Testis (tissue), 2 donors: ENCODE measurements at regions not wholly inside any gene's neighbourhood (a gene's known extent, or its start where the extent isn't known, plus 50 kb on each side); places are given as distances from the start of the nearest gene placed in this dataset.
"Not testable (repeated sequence)": the region's sequence is repeated elsewhere in the genome, so short reads cannot be mapped to it uniquely, and the experiment has no call there.

ENCODE experiments used
- DNase-seq: peaks from one replicate; pipeline ENCODE4 v3.0.0-alpha.2; 2019
- H3K27ac ChIP-seq, 2 donors: fragments of 200-600 bp; sonication (generic); one replicate each; pipeline ENCODE4 v1.5.1; 2019
- H3K27me3 ChIP-seq: fragments of 200-600 bp; sonication (generic); one replicate; pipeline ENCODE4 v1.5.1; 2019
- H3K36me3 ChIP-seq: fragments of 200-600 bp; sonication (generic); one replicate; pipeline ENCODE4 v1.5.1; 2017; ENCODE audit warnings: low read depth; ENCODE audit errors: missing control alignments
- H3K4me1 ChIP-seq: fragments of 200-600 bp; sonication (generic); one replicate; pipeline ENCODE4 v1.5.1; 2019
- H3K4me3 ChIP-seq, 2 donors: fragments of 200-600 bp; sonication (generic); one replicate each; pipeline ENCODE4 v1.5.1; 2017 to 2019
- H3K9me3 ChIP-seq: fragments of 200-600 bp; sonication (generic); one replicate; pipeline ENCODE4 v1.5.1; 2017
- POLR2A ChIP-seq: fragments of 450-650 bp; IDR thresholded peaks from one replicate; pipeline ENCODE4 v1.6.1; 2017; ENCODE audit warnings: antibody characterized with exemption, mild to moderate bottlenecking, moderate library complexity
- WGBS, 2 donors: methylation state at CpG; one replicate each; pipeline ENCODE4 v1.1.5; 2018; 5-methylcytosine and 5-hydroxymethylcytosine counted together
- intact Hi-C: fragments of 100-400 bp; cut with DNase I; formaldehyde crosslinking; loops from one replicate; pipeline ENCODE4 v1.15.1; 2023; ENCODE audit warnings: low total_unique reads
- TF ChIP-seq, protein P1 (sequence below), 3 experiments: fragments of 450-650 bp in 2 of 3; fragments of 200-600 bp in 1 of 3; sonication (generic) in 1 of 3; IDR thresholded peaks; one replicate each; pipeline ENCODE4 v1.5.1; 2016 to 2019; ENCODE audit warnings: antibody characterized with exemption in 3 of 3, mild to moderate bottlenecking in 2 of 3, moderate library complexity in 1 of 3

DNA sequence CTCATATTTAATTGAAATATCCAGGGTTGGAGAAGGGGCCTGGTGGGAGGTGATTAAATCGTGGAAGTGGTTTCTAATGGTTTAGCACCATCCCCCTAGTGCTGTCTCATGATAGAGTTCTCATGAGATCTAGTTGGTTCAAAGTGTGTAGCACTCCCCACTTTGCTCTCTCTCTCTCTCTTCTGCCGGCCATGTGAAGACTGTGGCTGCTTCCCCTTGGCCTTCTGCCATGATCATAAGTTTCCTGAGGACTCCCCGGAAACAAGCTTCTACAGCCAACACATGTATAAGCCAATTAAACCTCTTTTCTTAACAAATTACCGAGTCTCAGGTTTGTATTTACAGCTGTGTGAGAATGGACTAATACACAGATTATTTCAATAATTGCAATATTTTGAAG lies 305.8 kb upstream of the KCND2 start:
- H3K36me3 ChIP-seq = no peaks in the 10 kb centered on the region
- no peak overlapping the region for H3K27ac ChIP-seq
- no peaks in the 10 kb centered on the region for H3K27me3 ChIP-seq
- no peak overlapping the region for H3K4me3 ChIP-seq
- WGBS, 2 donors = 68 to 70% methylated on average over 4 of the region's 4 CpGs
- no peak for TF ChIP-seq POLR2A
- TF ChIP-seq, protein P1, sequence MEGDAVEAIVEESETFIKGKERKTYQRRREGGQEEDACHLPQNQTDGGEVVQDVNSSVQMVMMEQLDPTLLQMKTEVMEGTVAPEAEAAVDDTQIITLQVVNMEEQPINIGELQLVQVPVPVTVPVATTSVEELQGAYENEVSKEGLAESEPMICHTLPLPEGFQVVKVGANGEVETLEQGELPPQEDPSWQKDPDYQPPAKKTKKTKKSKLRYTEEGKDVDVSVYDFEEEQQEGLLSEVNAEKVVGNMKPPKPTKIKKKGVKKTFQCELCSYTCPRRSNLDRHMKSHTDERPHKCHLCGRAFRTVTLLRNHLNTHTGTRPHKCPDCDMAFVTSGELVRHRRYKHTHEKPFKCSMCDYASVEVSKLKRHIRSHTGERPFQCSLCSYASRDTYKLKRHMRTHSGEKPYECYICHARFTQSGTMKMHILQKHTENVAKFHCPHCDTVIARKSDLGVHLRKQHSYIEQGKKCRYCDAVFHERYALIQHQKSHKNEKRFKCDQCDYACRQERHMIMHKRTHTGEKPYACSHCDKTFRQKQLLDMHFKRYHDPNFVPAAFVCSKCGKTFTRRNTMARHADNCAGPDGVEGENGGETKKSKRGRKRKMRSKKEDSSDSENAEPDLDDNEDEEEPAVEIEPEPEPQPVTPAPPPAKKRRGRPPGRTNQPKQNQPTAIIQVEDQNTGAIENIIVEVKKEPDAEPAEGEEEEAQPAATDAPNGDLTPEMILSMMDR (IDR thresholded peaks at IDR 0.05) = no peak
- intact Hi-C loops = no loop called here
- H3K9me3 ChIP-seq = no peaks in the 10 kb centered on the region
- DNase-seq = no peak
- H3K4me1 ChIP-seq = no peaks in the 10 kb centered on the region

GRCh38 chr7:119968411-119968810 lies 304.6 kb upstream of the KCND2 start:
- H3K9me3 ChIP-seq, H3K27ac ChIP-seq, DNase-seq, intact Hi-C loops, H3K36me3 ChIP-seq, H3K4me3 ChIP-seq, H3K27me3 ChIP-seq, H3K4me1 ChIP-seq: not testable (repeated sequence)
- 89 to 91% methylated on average over 3 of the region's 3 CpGs for WGBS, 2 donors

DNA sequence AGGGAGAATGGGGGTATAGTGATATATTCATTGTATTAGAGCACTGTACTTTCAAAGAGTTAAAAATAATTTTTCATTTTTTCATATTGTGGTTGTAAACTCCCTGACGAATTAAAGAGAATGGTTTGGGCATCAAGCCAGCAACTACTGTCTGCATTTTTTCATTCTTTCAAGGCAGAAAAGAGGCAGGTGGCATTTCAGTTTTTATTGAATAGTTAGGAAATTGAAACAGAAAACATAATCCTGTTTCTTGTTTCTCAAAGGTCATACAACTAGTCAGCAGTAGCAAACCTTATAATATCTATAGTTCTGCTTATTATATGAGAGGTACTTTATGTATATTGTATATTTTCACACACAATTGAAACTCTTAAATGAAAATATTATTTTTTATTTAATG lies 303.9 kb upstream of the KCND2 start:
- no peak for DNase-seq
- TF ChIP-seq, protein P1 (IDR thresholded peaks at IDR 0.05) = no peak
- TF ChIP-seq POLR2A = no peak

GRCh38 chr7:119969763-119970162 lies 303.2 kb upstream of the KCND2 start:
- 87 to 99% methylated on average over 2 of the region's 2 CpGs for WGBS, 2 donors
- H3K36me3 ChIP-seq = no peaks in the 10 kb centered on the region
- no peak for DNase-seq
- H3K4me3 ChIP-seq = no peak overlapping the region
- intact Hi-C loops = no loop called here
- H3K27ac ChIP-seq = no peak overlapping the region
- H3K27me3 ChIP-seq = no peaks in the 10 kb centered on the region
- H3K9me3 ChIP-seq = no peaks in the 10 kb centered on the region
- TF ChIP-seq, protein P1 (IDR thresholded peaks at IDR 0.05) = no peak
- H3K4me1 ChIP-seq = no peaks in the 10 kb centered on the region

More for the DNA sequence above, 303.9 kb upstream of the KCND2 start:
- Histone ChIP-seq H3K36me3 (no peaks in the 10 kb centered on the region), H3K4me3 (no peak overlapping the region), H3K27ac (no peak overlapping the region), H3K4me1 (no peaks in the 10 kb centered on the region), H3K27me3 (no peaks in the 10 kb centered on the region), H3K9me3 (no peaks in the 10 kb centered on the region)
- intact Hi-C loops = no loop called here
- 14 to 39% methylated on average over 1 of the region's 1 CpG for WGBS, 2 donors

DNA sequence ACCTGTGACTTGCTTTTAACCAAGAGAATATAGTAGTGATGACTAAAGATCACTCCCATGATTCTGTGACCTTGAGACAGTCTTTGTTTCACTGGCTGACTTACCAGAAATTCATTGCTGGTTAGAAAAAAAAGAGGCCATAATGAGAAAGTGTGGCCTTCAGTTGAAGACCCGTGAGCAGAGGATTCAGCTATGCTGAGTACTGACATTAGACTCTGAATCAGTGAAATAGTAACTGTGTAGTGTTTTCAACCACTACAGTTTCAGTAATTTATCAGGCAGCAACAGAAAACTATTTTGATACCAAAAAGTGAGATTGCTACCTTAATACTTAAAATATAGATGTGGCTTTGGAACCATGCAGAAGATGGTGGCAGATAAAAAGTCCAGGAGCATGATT lies 298.0 kb upstream of the KCND2 start:
- TF ChIP-seq POLR2A = no peak
- TF ChIP-seq, protein P1 (IDR thresholded peaks at IDR 0.05) = no peak
- Histone ChIP-seq H3K4me1 (no peaks in the 10 kb centered on the region), H3K27me3 (no peaks in the 10 kb centered on the region), H3K9me3 (no peaks in the 10 kb centered on the region), H3K36me3 (no peaks in the 10 kb centered on the region), H3K4me3 (no peak overlapping the region), H3K27ac (no peak overlapping the region)
- no peak for DNase-seq
- WGBS, 2 donors = 40 to 67% methylated on average over 1 of the region's 1 CpG
- intact Hi-C loops = no loop called here
